ENCODE measurements at regions not wholly inside any gene's neighbourhood (a gene's known extent, or its start where the extent isn't known, plus 50 kb on each side); places are given as distances from the start of the nearest gene placed in this dataset.

- peak in 1 of 2 experiments; percentile 23 for DNase-seq (ENCODE audit: low read depth in 1 of 2, low spot score in 2 of 2)
- Histone ChIP-seq H3K9me3 (replicated peaks) (peaks cover 9% of the 10 kb centered on the region), H3K36me3 (no peaks in the 10 kb centered on the region), H3K4me3 (no peak overlapping the region), H3K27ac (no peak overlapping the region), H3K4me1 (replicated peaks) (no peaks in the 10 kb centered on the region), H3K27me3 (replicated peaks) (no peaks in the 10 kb centered on the region)
Observed at GRCh38 chr2:2838548-2838845, 507.4 kb upstream of the MYT1L start.

- DNase-seq (ENCODE audit: low read depth in 1 of 2, low spot score in 2 of 2): peak in 1 of 2 experiments; percentile 32
- Histone ChIP-seq H3K4me3 (no peak overlapping the region), H3K9me3 (replicated peaks) (peaks cover 9% of the 10 kb centered on the region), H3K27me3 (replicated peaks) (no peaks in the 10 kb centered on the region), H3K27ac (no peak overlapping the region), H3K36me3 (no peaks in the 10 kb centered on the region), H3K4me1 (replicated peaks) (no peaks in the 10 kb centered on the region)
Observed at GRCh38 chr2:2837746-2838547, 506.9 kb upstream of the MYT1L start.

GRCh38 chr2:2836343-2837070, 505.4 kb upstream of the MYT1L start:
- Histone ChIP-seq H3K36me3 (no peaks in the 10 kb centered on the region), H3K9me3 (replicated peaks) (peaks cover 6% of the 10 kb centered on the region), H3K4me3 (no peak overlapping the region), H3K27ac (no peak overlapping the region), H3K27me3 (replicated peaks) (no peaks in the 10 kb centered on the region), H3K4me1 (replicated peaks) (no peaks in the 10 kb centered on the region)
- peak in 1 of 2 experiments; percentile 22 for DNase-seq (ENCODE audit: low read depth in 1 of 2, low spot score in 2 of 2)

GRCh38 chr2:2834516-2835254, 503.6 kb upstream of the MYT1L start:
- Histone ChIP-seq H3K27me3 (replicated peaks) (no peaks in the 10 kb centered on the region), H3K36me3 (no peaks in the 10 kb centered on the region), H3K4me3 (no peak overlapping the region), H3K27ac (no peak overlapping the region), H3K9me3 (replicated peaks) (peaks cover 6% of the 10 kb centered on the region), H3K4me1 (replicated peaks) (no peaks in the 10 kb centered on the region)
- DNase-seq (ENCODE audit: low read depth in 1 of 2, low spot score in 2 of 2): no peak

GRCh38 chr2:2834105-2834504, 503.0 kb upstream of the MYT1L start:
- no peaks in the 10 kb centered on the region for H3K36me3 ChIP-seq
- no peaks in the 10 kb centered on the region for H3K27me3 ChIP-seq (replicated peaks)
- DNase-seq (ENCODE audit: low read depth in 1 of 2, low spot score in 2 of 2): no peak
- no peaks in the 10 kb centered on the region for H3K4me1 ChIP-seq (replicated peaks)
- H3K27ac ChIP-seq: no peak overlapping the region
- peaks cover 6% of the 10 kb centered on the region for H3K9me3 ChIP-seq (replicated peaks)
- no peak overlapping the region for H3K4me3 ChIP-seq

- Histone ChIP-seq H3K27me3 (replicated peaks) (no peaks in the 10 kb centered on the region), H3K27ac (no peak overlapping the region), H3K4me3 (no peak overlapping the region), H3K9me3 (replicated peaks) (peaks cover 6% of the 10 kb centered on the region), H3K4me1 (replicated peaks) (no peaks in the 10 kb centered on the region), H3K36me3 (no peaks in the 10 kb centered on the region)
- peak in 1 of 2 experiments; percentile 15 for DNase-seq (ENCODE audit: low read depth in 1 of 2, low spot score in 2 of 2)
Observed at GRCh38 chr2:2832657-2833056, 501.6 kb upstream of the MYT1L start.

GRCh38 chr2:2831633-2832032, 500.6 kb upstream of the MYT1L start:
- H3K4me1 ChIP-seq (replicated peaks): no peaks in the 10 kb centered on the region
- no peaks in the 10 kb centered on the region for H3K27me3 ChIP-seq (replicated peaks)
- H3K4me3 ChIP-seq: no peak overlapping the region
- no peaks in the 10 kb centered on the region for H3K36me3 ChIP-seq
- DNase-seq (ENCODE audit: low read depth in 1 of 2, low spot score in 2 of 2): peak in 1 of 2 experiments; percentile 25
- no peak overlapping the region for H3K27ac ChIP-seq
- H3K9me3 ChIP-seq (replicated peaks): peaks cover 6% of the 10 kb centered on the region

GRCh38 chr2:2830576-2830975, 499.5 kb upstream of the MYT1L start:
- H3K36me3 ChIP-seq: no peaks in the 10 kb centered on the region
- no peak overlapping the region for H3K27ac ChIP-seq
- no peaks in the 10 kb centered on the region for H3K27me3 ChIP-seq (replicated peaks)
- H3K9me3 ChIP-seq (replicated peaks): peaks cover 3% of the 10 kb centered on the region
- H3K4me1 ChIP-seq (replicated peaks): no peaks in the 10 kb centered on the region
- H3K4me3 ChIP-seq: no peak overlapping the region
- peak in 1 of 2 experiments; percentile 25 for DNase-seq (ENCODE audit: low read depth in 1 of 2, low spot score in 2 of 2)

- Histone ChIP-seq H3K27ac (no peak overlapping the region), H3K4me3 (no peak overlapping the region), H3K36me3 (no peaks in the 10 kb centered on the region), H3K4me1 (replicated peaks) (no peaks in the 10 kb centered on the region), H3K27me3 (replicated peaks) (no peaks in the 10 kb centered on the region), H3K9me3 (replicated peaks) (peaks cover 5% of the 10 kb centered on the region; the same call in 1 of the 2 replicates)
- peak in 1 of 2 experiments; percentile 37 for DNase-seq (ENCODE audit: low read depth in 1 of 2, low spot score in 2 of 2)
Observed at GRCh38 chr2:2828774-2829368, 497.8 kb upstream of the MYT1L start.

- H3K27ac ChIP-seq: no peak overlapping the region
- H3K4me1 ChIP-seq (replicated peaks): no peaks in the 10 kb centered on the region
- DNase-seq (ENCODE audit: low read depth in 1 of 2, low spot score in 2 of 2): peak in 1 of 2 experiments; percentile 31
- peaks cover 5% of the 10 kb centered on the region; the same call in 1 of the 2 replicates for H3K9me3 ChIP-seq (replicated peaks)
- no peaks in the 10 kb centered on the region for H3K36me3 ChIP-seq
- H3K27me3 ChIP-seq (replicated peaks): no peaks in the 10 kb centered on the region
- H3K4me3 ChIP-seq: no peak overlapping the region
Observed at GRCh38 chr2:2827761-2828221, 496.7 kb upstream of the MYT1L start.

- no peak overlapping the region for H3K27ac ChIP-seq
- H3K27me3 ChIP-seq (replicated peaks): no peaks in the 10 kb centered on the region
- DNase-seq (ENCODE audit: low read depth in 1 of 2, low spot score in 2 of 2): peak in 1 of 2 experiments; percentile 13
- no peaks in the 10 kb centered on the region for H3K36me3 ChIP-seq
- H3K4me3 ChIP-seq: no peak overlapping the region
- peaks cover 5% of the 10 kb centered on the region for H3K9me3 ChIP-seq (replicated peaks)
- H3K4me1 ChIP-seq (replicated peaks): no peaks in the 10 kb centered on the region
Observed at GRCh38 chr2:2827046-2827636, 496.1 kb upstream of the MYT1L start.

- Histone ChIP-seq H3K4me3 (no peak overlapping the region), H3K9me3 (replicated peaks) (peaks cover 5% of the 10 kb centered on the region), H3K36me3 (no peaks in the 10 kb centered on the region), H3K4me1 (replicated peaks) (no peaks in the 10 kb centered on the region), H3K27ac (no peak overlapping the region), H3K27me3 (replicated peaks) (no peaks in the 10 kb centered on the region)
- DNase-seq (ENCODE audit: low read depth in 1 of 2, low spot score in 2 of 2): peak in 1 of 2 experiments; percentile 15
Observed at GRCh38 chr2:2826621-2827020, 495.5 kb upstream of the MYT1L start.

GRCh38 chr2:2826209-2826551, 495.1 kb upstream of the MYT1L start:
- Histone ChIP-seq H3K9me3 (replicated peaks) (peaks cover 8% of the 10 kb centered on the region), H3K27me3 (replicated peaks) (no peaks in the 10 kb centered on the region), H3K36me3 (no peaks in the 10 kb centered on the region), H3K27ac (no peak overlapping the region), H3K4me1 (replicated peaks) (no peaks in the 10 kb centered on the region), H3K4me3 (no peak overlapping the region)
- peak in 1 of 2 experiments; percentile 31 for DNase-seq (ENCODE audit: low read depth in 1 of 2, low spot score in 2 of 2)
